ENCODE measurements at regions not wholly inside any gene's neighbourhood (a gene's known extent, or its start where the extent isn't known, plus 50 kb on each side); places are given as distances from the start of the nearest gene placed in this dataset.

DNA sequence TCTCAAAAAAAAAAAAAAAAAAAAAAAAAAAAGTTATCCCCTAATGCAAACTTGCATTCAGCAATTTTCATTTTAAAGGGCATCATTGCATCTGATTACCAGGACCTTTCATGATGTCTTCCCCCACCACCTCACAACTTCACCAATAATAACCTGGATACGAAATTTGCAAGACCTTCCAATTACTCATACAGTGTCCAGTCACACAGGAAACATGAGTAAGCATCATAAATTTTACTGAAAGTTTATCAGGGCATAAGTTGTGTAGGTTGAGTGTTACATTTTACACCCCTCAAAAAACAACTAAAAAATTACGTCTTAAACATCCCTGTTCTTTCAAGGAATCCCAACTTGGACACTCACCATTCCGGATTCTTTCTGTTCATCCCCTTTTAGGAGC is 79.1 kb upstream of the ANKEF1 start:
- H3K4me2 ChIP-seq (ENCODE audit: low read length): no peak overlapping the region
- no peaks in the 10 kb centered on the region for H3K9me2 ChIP-seq (replicated peaks; ENCODE audit: control insufficient read depth, low read length)
- no peak overlapping the region for H3K4me3 ChIP-seq (ENCODE audit: low read length)
- no peak overlapping the region for H3K27ac ChIP-seq (ENCODE audit: low read depth, low read length)
- H3K9me3 ChIP-seq (ENCODE audit: control insufficient read depth, insufficient read depth, low read length): no peaks in the 10 kb centered on the region
- TF ChIP-seq, protein P1, sequence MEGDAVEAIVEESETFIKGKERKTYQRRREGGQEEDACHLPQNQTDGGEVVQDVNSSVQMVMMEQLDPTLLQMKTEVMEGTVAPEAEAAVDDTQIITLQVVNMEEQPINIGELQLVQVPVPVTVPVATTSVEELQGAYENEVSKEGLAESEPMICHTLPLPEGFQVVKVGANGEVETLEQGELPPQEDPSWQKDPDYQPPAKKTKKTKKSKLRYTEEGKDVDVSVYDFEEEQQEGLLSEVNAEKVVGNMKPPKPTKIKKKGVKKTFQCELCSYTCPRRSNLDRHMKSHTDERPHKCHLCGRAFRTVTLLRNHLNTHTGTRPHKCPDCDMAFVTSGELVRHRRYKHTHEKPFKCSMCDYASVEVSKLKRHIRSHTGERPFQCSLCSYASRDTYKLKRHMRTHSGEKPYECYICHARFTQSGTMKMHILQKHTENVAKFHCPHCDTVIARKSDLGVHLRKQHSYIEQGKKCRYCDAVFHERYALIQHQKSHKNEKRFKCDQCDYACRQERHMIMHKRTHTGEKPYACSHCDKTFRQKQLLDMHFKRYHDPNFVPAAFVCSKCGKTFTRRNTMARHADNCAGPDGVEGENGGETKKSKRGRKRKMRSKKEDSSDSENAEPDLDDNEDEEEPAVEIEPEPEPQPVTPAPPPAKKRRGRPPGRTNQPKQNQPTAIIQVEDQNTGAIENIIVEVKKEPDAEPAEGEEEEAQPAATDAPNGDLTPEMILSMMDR (IDR thresholded peaks at IDR 0.05; ENCODE audit: low read depth, low read length, poor library complexity, severe bottlenecking): no peak
- TF ChIP-seq EZH2phosphoT487 (IDR thresholded peaks at IDR 0.05; ENCODE audit: borderline replicate concordance, low read length): no peak
- no peaks in the 10 kb centered on the region for H3K4me1 ChIP-seq (ENCODE audit: control insufficient read depth, low read length)
- H4K20me1 ChIP-seq (ENCODE audit: control insufficient read depth, insufficient read depth, low read depth, low read length): no peaks in the 10 kb centered on the region
- H3K36me3 ChIP-seq (ENCODE audit: control insufficient read depth, low read length): no peaks in the 10 kb centered on the region
- H3F3A ChIP-seq (ENCODE audit: control insufficient read depth, insufficient read depth): no peaks in the 10 kb centered on the region
- H3K79me2 ChIP-seq (ENCODE audit: control insufficient read depth, low read length): no peaks in the 10 kb centered on the region
- H3K27me3 ChIP-seq (ENCODE audit: control insufficient read depth, low read length): no peaks in the 10 kb centered on the region

DNA sequence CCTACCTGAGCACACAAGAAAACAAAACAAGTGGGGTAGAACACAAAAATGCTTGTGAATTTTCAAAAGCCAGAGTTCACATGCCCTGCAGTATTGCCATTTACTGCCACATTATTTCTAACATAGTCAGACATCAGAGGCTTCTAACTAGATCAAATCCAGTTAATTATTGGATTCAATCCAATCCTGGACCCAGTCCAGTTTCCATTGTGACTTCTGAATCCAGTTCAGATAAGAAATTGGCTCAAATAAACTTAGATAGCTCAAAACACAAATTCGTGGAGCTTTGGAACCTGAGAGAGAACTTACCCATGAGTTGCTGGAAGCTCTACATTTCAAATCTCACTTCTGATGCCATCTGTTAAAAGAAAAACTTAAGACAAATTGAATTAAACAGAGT is 85.2 kb upstream of the ANKEF1 start:
- Histone ChIP-seq H4K20me1 (ENCODE audit: control insufficient read depth, insufficient read depth, low read depth, low read length) (no peaks in the 10 kb centered on the region), H3K79me2 (ENCODE audit: control insufficient read depth, low read length) (no peaks in the 10 kb centered on the region), H3K27ac (ENCODE audit: low read depth, low read length) (no peak overlapping the region), H3K9me3 (ENCODE audit: control insufficient read depth, insufficient read depth, low read length) (no peaks in the 10 kb centered on the region), H3K4me1 (ENCODE audit: control insufficient read depth, low read length) (no peaks in the 10 kb centered on the region), H3K27me3 (ENCODE audit: control insufficient read depth, low read length) (no peaks in the 10 kb centered on the region), H3K36me3 (ENCODE audit: control insufficient read depth, low read length) (no peaks in the 10 kb centered on the region), H3K4me2 (ENCODE audit: low read length) (no peak overlapping the region), H3K4me3 (ENCODE audit: low read length) (no peak overlapping the region), H3K9me2 (replicated peaks; ENCODE audit: control insufficient read depth, low read length) (no peaks in the 10 kb centered on the region), H3F3A (ENCODE audit: control insufficient read depth, insufficient read depth) (no peaks in the 10 kb centered on the region)
- TF ChIP-seq, protein P1 (IDR thresholded peaks at IDR 0.05; ENCODE audit: low read depth, low read length, poor library complexity, severe bottlenecking): no peak
- no peak for TF ChIP-seq EZH2phosphoT487 (IDR thresholded peaks at IDR 0.05; ENCODE audit: borderline replicate concordance, low read length)

DNA sequence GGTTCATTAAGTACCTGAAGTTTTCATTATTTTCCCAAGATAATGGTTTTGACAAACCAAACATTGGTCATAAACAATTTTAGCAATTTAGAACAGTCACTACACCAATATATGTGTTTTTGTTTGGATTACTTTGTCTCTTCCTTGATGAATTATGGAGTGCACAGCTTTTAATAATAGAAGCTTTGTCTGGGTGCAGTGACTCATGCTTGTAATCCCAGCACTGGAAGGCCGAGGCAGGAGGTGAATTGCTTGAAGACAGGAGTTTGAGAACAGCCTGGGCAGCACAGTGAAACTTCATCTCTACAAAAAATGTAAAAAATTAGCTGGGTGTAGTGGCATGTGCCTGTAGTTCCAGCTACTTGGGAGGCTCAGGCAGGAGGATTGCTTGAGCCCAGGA is 89.4 kb upstream of the ANKEF1 start:
- H3K4me1 ChIP-seq (ENCODE audit: control insufficient read depth, low read length): no peaks in the 10 kb centered on the region
- H3K9me3 ChIP-seq (ENCODE audit: control insufficient read depth, insufficient read depth, low read length): no peaks in the 10 kb centered on the region
- H3K27me3 ChIP-seq (ENCODE audit: control insufficient read depth, low read length): no peaks in the 10 kb centered on the region
- no peaks in the 10 kb centered on the region for H3F3A ChIP-seq (ENCODE audit: control insufficient read depth, insufficient read depth)
- H3K4me2 ChIP-seq (ENCODE audit: low read length): no peak overlapping the region
- H3K9me2 ChIP-seq (replicated peaks; ENCODE audit: control insufficient read depth, low read length): no peaks in the 10 kb centered on the region
- H4K20me1 ChIP-seq (ENCODE audit: control insufficient read depth, insufficient read depth, low read depth, low read length): no peaks in the 10 kb centered on the region
- no peak overlapping the region for H3K27ac ChIP-seq (ENCODE audit: low read depth, low read length)
- no peak overlapping the region for H3K4me3 ChIP-seq (ENCODE audit: low read length)
- TF ChIP-seq, protein P1 (IDR thresholded peaks at IDR 0.05; ENCODE audit: low read depth, low read length, poor library complexity, severe bottlenecking): no peak
- no peak for TF ChIP-seq EZH2phosphoT487 (IDR thresholded peaks at IDR 0.05; ENCODE audit: borderline replicate concordance, low read length)
- no peaks in the 10 kb centered on the region for H3K36me3 ChIP-seq (ENCODE audit: control insufficient read depth, low read length)
- no peaks in the 10 kb centered on the region for H3K79me2 ChIP-seq (ENCODE audit: control insufficient read depth, low read length)

DNA sequence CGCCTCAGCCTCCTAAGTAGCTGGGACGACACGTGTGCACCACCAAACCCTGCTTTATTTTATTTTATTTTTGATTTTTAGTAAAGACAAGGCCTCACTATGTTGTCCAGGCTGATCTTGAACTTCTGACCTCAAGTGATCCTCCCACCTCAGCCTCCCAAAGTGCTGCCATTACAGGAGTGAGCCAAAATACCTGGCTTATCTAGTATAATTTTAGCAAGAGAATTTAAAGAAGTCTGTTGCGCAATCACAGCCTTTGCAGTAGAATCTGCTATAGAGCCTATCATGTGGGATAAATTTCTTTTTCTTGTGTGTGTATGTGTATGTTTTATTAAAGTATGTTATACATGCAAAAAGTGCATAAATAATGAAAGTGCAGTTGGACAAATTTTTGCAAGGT is 92.1 kb upstream of the ANKEF1 start:
- no peaks in the 10 kb centered on the region for H3K9me3 ChIP-seq (ENCODE audit: control insufficient read depth, insufficient read depth, low read length)
- TF ChIP-seq EZH2phosphoT487 (IDR thresholded peaks at IDR 0.05; ENCODE audit: borderline replicate concordance, low read length): no peak
- TF ChIP-seq, protein P1 (IDR thresholded peaks at IDR 0.05; ENCODE audit: low read depth, low read length, poor library complexity, severe bottlenecking): no peak
- no peaks in the 10 kb centered on the region for H4K20me1 ChIP-seq (ENCODE audit: control insufficient read depth, insufficient read depth, low read depth, low read length)
- H3K27ac ChIP-seq (ENCODE audit: low read depth, low read length): no peak overlapping the region
- no peaks in the 10 kb centered on the region for H3K4me1 ChIP-seq (ENCODE audit: control insufficient read depth, low read length)
- H3K27me3 ChIP-seq (ENCODE audit: control insufficient read depth, low read length): no peaks in the 10 kb centered on the region
- H3K4me3 ChIP-seq (ENCODE audit: low read length): no peak overlapping the region
- H3K9me2 ChIP-seq (replicated peaks; ENCODE audit: control insufficient read depth, low read length): no peaks in the 10 kb centered on the region
- H3K79me2 ChIP-seq (ENCODE audit: control insufficient read depth, low read length): no peaks in the 10 kb centered on the region
- H3F3A ChIP-seq (ENCODE audit: control insufficient read depth, insufficient read depth): no peaks in the 10 kb centered on the region
- H3K4me2 ChIP-seq (ENCODE audit: low read length): no peak overlapping the region
- no peaks in the 10 kb centered on the region for H3K36me3 ChIP-seq (ENCODE audit: control insufficient read depth, low read length)

Data from DOHH2 (cell line).